MM.1S (cell line): ENCODE measurements at regions not wholly inside any gene's neighbourhood (a gene's known extent, or its start where the extent isn't known, plus 50 kb on each side); places are given as distances from the start of the nearest gene placed in this dataset.

Experiments used
- DNase-seq: peaks from one replicate; pipeline ENCODE4 v3.0.0-alpha.2; 2015
- H2AFZ ChIP-seq: fragments of 300-600 bp; sonication (generic); 2 replicates; pipeline ENCODE4 v1.6.0; 2016; ENCODE audit warnings: antibody characterized with exemption, low read length
- H3F3A ChIP-seq: fragments of 300-600 bp; sonication (generic); 2 replicates; pipeline ENCODE4 v1.6.1; 2016; ENCODE audit warnings: mild to moderate bottlenecking, antibody characterized with exemption, low read length, moderate library complexity, mixed read lengths; ENCODE audit not compliant: insufficient read depth
- H3K27ac ChIP-seq: fragments of 300-600 bp; sonication (generic); 2 replicates; pipeline ENCODE4 v1.5.1; 2016; ENCODE audit warnings: mild to moderate bottlenecking, low read length
- H3K27me3 ChIP-seq: fragments of 300-600 bp; sonication (generic); replicated peaks from 2 replicates; pipeline ENCODE4 v1.6.0; 2016; ENCODE audit warnings: low read length; ENCODE audit not compliant: insufficient read depth
- H3K36me3 ChIP-seq: fragments of 300-600 bp; sonication (generic); replicated peaks from 2 replicates; pipeline ENCODE4 v1.6.1; 2016; ENCODE audit warnings: mild to moderate bottlenecking, low read length, mixed read lengths; ENCODE audit not compliant: insufficient read depth
- H3K4me1 ChIP-seq: fragments of 300-600 bp; sonication (generic); 2 replicates; pipeline ENCODE4 v1.6.1; 2016; ENCODE audit warnings: low read length, mixed read lengths
- H3K4me2 ChIP-seq: fragments of 300-600 bp; sonication (generic); 2 replicates; pipeline ENCODE4 v1.6.0; 2016; ENCODE audit warnings: low read depth, low read length
- H3K4me3 ChIP-seq: fragments of 300-600 bp; sonication (generic); 2 replicates; pipeline ENCODE4 v1.5.1; 2016; ENCODE audit warnings: low read length, mixed read lengths
- H3K79me2 ChIP-seq: fragments of 300-600 bp; sonication (generic); 2 replicates; pipeline ENCODE4 v1.6.1; 2016; ENCODE audit warnings: mixed run types, low read length, mixed read lengths
- H3K9ac ChIP-seq: fragments of 300-600 bp; sonication (generic); 2 replicates; pipeline ENCODE4 v1.6.1; 2016; ENCODE audit warnings: low read length, mixed read lengths
- H3K9me2 ChIP-seq: fragments of 300-600 bp; sonication (generic); replicated peaks from 2 replicates; pipeline ENCODE4 v1.6.1; 2016; ENCODE audit warnings: mild to moderate bottlenecking, low read length, mixed read lengths; ENCODE audit not compliant: insufficient read depth
- H3K9me3 ChIP-seq: fragments of 300-600 bp; sonication (generic); replicated peaks from 2 replicates; pipeline ENCODE4 v1.6.1; 2016; ENCODE audit warnings: mild to moderate bottlenecking, low read length, mixed read lengths; ENCODE audit not compliant: insufficient read depth
- H4K20me1 ChIP-seq: fragments of 300-600 bp; sonication (generic); 2 replicates; pipeline ENCODE4 v1.6.1; 2016; ENCODE audit warnings: mild to moderate bottlenecking, low read length, moderate library complexity, mixed read lengths; ENCODE audit not compliant: insufficient read depth
- EZH2 ChIP-seq: fragments of 300-600 bp; sonication (generic); optimal IDR thresholded peaks from 2 replicates; pipeline ENCODE3; 2017; ENCODE audit warnings: low read depth, mild to moderate bottlenecking, antibody characterized with exemption, low read length, mixed read lengths
- EZH2phosphoT487 ChIP-seq: fragments of 300-600 bp; sonication (generic); IDR thresholded peaks from 2 replicates; pipeline ENCODE4 v1.6.1; 2018; ENCODE audit warnings: antibody characterized with exemption, low read length
- TF ChIP-seq, protein P1 (sequence below): fragments of 300-600 bp; sonication (generic); IDR thresholded peaks from 2 replicates; pipeline ENCODE4 v1.5.1; 2016; ENCODE audit warnings: antibody characterized with exemption, low read length, mixed read lengths

DNA sequence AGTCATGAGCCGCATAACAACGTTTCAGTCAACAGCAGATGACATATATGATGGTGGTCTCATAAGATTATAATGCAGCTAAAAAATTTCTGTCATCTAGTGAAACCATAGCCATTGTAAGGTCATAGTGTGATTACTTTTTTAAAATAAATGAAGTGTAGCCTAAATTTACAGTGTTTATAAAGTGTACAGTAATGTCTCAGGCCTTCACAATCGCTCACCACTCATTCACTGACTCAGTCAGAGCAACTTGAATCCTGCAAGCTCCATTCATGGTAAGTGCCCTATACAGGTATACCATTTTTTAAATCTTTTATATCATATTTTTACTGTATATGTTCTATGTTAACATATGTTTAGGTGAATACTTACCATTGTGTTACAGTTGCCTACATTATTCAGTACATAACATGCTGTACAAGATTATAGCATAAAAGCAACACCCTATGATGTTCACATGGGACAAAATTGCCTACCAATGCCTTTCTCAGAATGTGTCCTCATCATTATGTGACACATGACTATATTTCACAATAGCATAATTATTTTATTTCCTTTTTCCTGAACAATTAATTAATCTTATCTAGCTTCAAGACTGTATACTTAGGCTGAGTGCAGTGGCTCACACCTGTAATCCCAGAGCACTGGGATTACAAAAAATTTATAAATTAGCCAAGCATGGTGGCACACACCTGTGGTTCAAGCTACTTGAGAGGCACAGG lies 1115.9 kb upstream of the ZEB2 start:
- no peaks in the 10 kb centered on the region for H3K4me1 ChIP-seq
- H3K9ac ChIP-seq, result no peak overlapping the region
- no peak overlapping the region for H2AFZ ChIP-seq
- H3K9me2 ChIP-seq, result no peaks in the 10 kb centered on the region
- no peaks in the 10 kb centered on the region for H3F3A ChIP-seq
- H3K9me3 ChIP-seq, result no peaks in the 10 kb centered on the region
- no peaks in the 10 kb centered on the region for H4K20me1 ChIP-seq
- H3K4me3 ChIP-seq, result no peak overlapping the region
- no peak for TF ChIP-seq EZH2phosphoT487
- TF ChIP-seq, protein P1, sequence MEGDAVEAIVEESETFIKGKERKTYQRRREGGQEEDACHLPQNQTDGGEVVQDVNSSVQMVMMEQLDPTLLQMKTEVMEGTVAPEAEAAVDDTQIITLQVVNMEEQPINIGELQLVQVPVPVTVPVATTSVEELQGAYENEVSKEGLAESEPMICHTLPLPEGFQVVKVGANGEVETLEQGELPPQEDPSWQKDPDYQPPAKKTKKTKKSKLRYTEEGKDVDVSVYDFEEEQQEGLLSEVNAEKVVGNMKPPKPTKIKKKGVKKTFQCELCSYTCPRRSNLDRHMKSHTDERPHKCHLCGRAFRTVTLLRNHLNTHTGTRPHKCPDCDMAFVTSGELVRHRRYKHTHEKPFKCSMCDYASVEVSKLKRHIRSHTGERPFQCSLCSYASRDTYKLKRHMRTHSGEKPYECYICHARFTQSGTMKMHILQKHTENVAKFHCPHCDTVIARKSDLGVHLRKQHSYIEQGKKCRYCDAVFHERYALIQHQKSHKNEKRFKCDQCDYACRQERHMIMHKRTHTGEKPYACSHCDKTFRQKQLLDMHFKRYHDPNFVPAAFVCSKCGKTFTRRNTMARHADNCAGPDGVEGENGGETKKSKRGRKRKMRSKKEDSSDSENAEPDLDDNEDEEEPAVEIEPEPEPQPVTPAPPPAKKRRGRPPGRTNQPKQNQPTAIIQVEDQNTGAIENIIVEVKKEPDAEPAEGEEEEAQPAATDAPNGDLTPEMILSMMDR, result no peak
- no peak for TF ChIP-seq EZH2
- no peak overlapping the region for H3K4me2 ChIP-seq
- H3K79me2 ChIP-seq, result no peaks in the 10 kb centered on the region
- no peak for DNase-seq
- no peak overlapping the region for H3K27ac ChIP-seq
- no peaks in the 10 kb centered on the region for H3K36me3 ChIP-seq
- no peaks in the 10 kb centered on the region for H3K27me3 ChIP-seq

DNA sequence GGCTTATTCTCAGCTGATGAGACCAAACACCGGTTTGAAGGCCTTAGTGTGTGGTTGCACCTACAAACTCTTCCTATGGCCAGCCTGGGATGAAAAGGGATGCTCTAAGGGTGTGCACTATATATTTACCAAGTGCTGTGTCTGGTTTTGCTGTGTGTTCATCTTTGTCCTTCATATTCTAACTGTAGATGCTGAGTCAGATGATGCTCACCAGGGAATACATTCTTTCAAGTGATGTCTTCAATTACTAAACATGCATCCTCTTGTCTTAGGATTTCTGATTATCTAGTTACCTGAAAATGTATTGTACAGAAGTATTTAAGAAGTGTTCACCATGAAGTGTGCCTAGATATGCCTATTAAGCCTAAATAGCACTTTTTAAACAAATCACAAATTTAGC lies 1111.6 kb upstream of the ZEB2 start:
- TF ChIP-seq, protein P1, result no peak
- TF ChIP-seq EZH2phosphoT487 (no peak), EZH2 (no peak)
- Histone ChIP-seq H3F3A (no peaks in the 10 kb centered on the region), H3K4me3 (no peak overlapping the region), H3K79me2 (no peaks in the 10 kb centered on the region), H3K9me3 (no peaks in the 10 kb centered on the region), H4K20me1 (no peaks in the 10 kb centered on the region), H3K4me2 (no peak overlapping the region), H2AFZ (no peak overlapping the region), H3K9ac (no peak overlapping the region), H3K9me2 (no peaks in the 10 kb centered on the region), H3K27me3 (no peaks in the 10 kb centered on the region), H3K27ac (no peak overlapping the region), H3K4me1 (no peaks in the 10 kb centered on the region), H3K36me3 (no peaks in the 10 kb centered on the region)
- DNase-seq, result no peak

DNA sequence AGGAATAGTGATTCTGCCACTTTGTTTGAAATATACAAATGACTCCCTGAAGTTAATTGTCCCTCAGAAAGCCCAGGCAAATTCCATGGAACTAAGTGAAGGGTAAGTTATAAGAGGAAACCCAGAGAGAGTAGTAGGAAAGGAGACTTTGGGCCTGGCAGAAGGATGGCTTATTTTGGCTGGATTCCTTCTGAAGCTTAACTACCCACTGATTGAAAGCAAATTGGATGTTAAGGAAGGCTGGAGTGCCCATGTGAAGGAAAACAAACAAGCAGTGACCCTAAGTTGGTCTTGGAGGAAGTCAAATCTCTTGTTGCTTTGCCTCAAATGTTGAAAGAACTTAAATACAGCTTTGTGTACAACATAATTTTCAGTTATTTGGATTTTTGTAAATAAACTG lies 1106.4 kb upstream of the ZEB2 start:
- Histone ChIP-seq H3K4me1 (no peaks in the 10 kb centered on the region), H3K27ac (no peak overlapping the region), H3K4me2 (no peak overlapping the region), H2AFZ (no peak overlapping the region), H3K9me2 (no peaks in the 10 kb centered on the region), H3K27me3 (no peaks in the 10 kb centered on the region), H3K79me2 (no peaks in the 10 kb centered on the region), H3K9ac (no peak overlapping the region), H3K4me3 (no peak overlapping the region), H3K9me3 (no peaks in the 10 kb centered on the region), H3F3A (no peaks in the 10 kb centered on the region), H3K36me3 (no peaks in the 10 kb centered on the region), H4K20me1 (no peaks in the 10 kb centered on the region)
- no peak for TF ChIP-seq EZH2
- TF ChIP-seq EZH2phosphoT487, result no peak
- TF ChIP-seq, protein P1, result no peak
- DNase-seq, result no peak
